Gastrocnemius medialis (tissue), 4 donors: ENCODE measurements at regions not wholly inside any gene's neighbourhood (a gene's known extent, or its start where the extent isn't known, plus 50 kb on each side); places are given as distances from the start of the nearest gene placed in this dataset.

Source experiments
- ATAC-seq, 2 donors: fragments of 150-250 bp; one replicate each; pipeline ENCODE4 v1.9.1; 2016
- DNase-seq, 2 donors: peaks; one replicate each; pipeline ENCODE4 v3.0.0-alpha.2; 2019
- H3K27ac ChIP-seq, 4 donors: fragments of 200-600 bp; sonication (generic); 1 replicate in 1 of 4; 2 replicates in 3 of 4; pipeline ENCODE4 v1.5.1; 2016 to 2018; ENCODE audit warnings: mild to moderate bottlenecking in 2 of 4, moderate library complexity in 1 of 4
- H3K27me3 ChIP-seq, 3 donors: fragments of 200-600 bp; sonication (generic) in 2 of 3; 1 replicate in 1 of 3; 2 replicates in 2 of 3; pipeline versions ENCODE4 v1.5.1 to v1.6.0; 2016 to 2019; ENCODE audit warnings: mild to moderate bottlenecking in 1 of 3, moderate library complexity in 1 of 3
- H3K36me3 ChIP-seq, 2 donors: fragments of 200-600 bp; sonication (generic) in 1 of 2; one replicate each; pipeline ENCODE4 v1.5.1; 2017 to 2018
- H3K4me1 ChIP-seq, 2 donors: fragments of 200-600 bp; sonication (generic) in 1 of 2; one replicate each; pipeline ENCODE4 v1.5.1; 2016 to 2017; ENCODE audit warnings: mild to moderate bottlenecking in 2 of 2
- H3K4me3 ChIP-seq, 4 donors: fragments of 200-600 bp; sonication (generic) in 3 of 4; 1 replicate in 1 of 4; 2 replicates in 3 of 4; pipeline ENCODE4 v1.5.1; 2016 to 2019; ENCODE audit warnings: mild to moderate bottlenecking in 2 of 4
- H3K9me3 ChIP-seq, 3 donors: fragments of 200-600 bp; sonication (generic) in 2 of 3; 1 replicate in 1 of 3; 2 replicates in 2 of 3; pipeline ENCODE4 v1.5.1; 2016 to 2019
- POLR2A ChIP-seq, 2 donors: fragments of 450-650 bp; IDR thresholded peaks; one replicate each; pipeline ENCODE4 v1.6.1; 2017; ENCODE audit warnings: antibody characterized with exemption in 2 of 2, mild to moderate bottlenecking in 2 of 2, moderate library complexity in 2 of 2
- in situ Hi-C, 4 donors: fragments of 200-750 bp; cut with MboI; loops; one replicate each; pipeline versions ENCODE4 v1.15.0 to v1.8.0; 2017; ENCODE audit warnings: low sequenced_read_pairs in 4 of 4
- intact Hi-C: fragments of 100-400 bp; cut with DNase I; formaldehyde crosslinking; loops from one replicate; pipeline ENCODE4 v1.15.1; 2023; ENCODE audit warnings: low total_unique reads
- TF ChIP-seq, protein P1 (sequence below), 5 experiments: fragments of 450-650 bp in 3 of 5; fragments of 200-600 bp in 2 of 5; sonication (generic) in 2 of 5; IDR thresholded peaks in 4 of 5; conservative IDR thresholded peaks in 1 of 5; 1 replicate in 4 of 5; 2 replicates in 1 of 5; pipeline ENCODE4 v1.5.1; 2016 to 2019; ENCODE audit warnings: antibody characterized with exemption in 5 of 5, mild to moderate bottlenecking in 3 of 5, moderate library complexity in 3 of 5

GRCh38 chr5:173762045-173762444, 126.1 kb upstream of the CPEB4 start:
- Histone ChIP-seq H3K27me3 (no peaks in the 10 kb centered on the region), H3K4me3 (no peak overlapping the region), H3K27ac (peak overlapping the region in 3 of 4 donors; percentile 80 to 95 (median 82)), H3K36me3 (no peaks in the 10 kb centered on the region), H3K4me1 (peaks cover 65 to 68% of the 10 kb centered on the region in 2 donors), H3K9me3 (no peaks in the 10 kb centered on the region)
- ATAC-seq (no peak), DNase-seq (no peak)
- in situ Hi-C loops (loop anchor here in 3 of 4 donors (10.0 to 25.0 kb wide), 3 partner anchors 200 to 300 kb away; no protein-coding TSS in a partner anchor), intact Hi-C loops (loop anchor here (5.0 to 10.0 kb wide), 2 partner anchors 305 to 897 kb away; no protein-coding TSS in a partner anchor)
- TF ChIP-seq POLR2A (IDR thresholded peaks at IDR 0.05) = no peak
- TF ChIP-seq, protein P1, sequence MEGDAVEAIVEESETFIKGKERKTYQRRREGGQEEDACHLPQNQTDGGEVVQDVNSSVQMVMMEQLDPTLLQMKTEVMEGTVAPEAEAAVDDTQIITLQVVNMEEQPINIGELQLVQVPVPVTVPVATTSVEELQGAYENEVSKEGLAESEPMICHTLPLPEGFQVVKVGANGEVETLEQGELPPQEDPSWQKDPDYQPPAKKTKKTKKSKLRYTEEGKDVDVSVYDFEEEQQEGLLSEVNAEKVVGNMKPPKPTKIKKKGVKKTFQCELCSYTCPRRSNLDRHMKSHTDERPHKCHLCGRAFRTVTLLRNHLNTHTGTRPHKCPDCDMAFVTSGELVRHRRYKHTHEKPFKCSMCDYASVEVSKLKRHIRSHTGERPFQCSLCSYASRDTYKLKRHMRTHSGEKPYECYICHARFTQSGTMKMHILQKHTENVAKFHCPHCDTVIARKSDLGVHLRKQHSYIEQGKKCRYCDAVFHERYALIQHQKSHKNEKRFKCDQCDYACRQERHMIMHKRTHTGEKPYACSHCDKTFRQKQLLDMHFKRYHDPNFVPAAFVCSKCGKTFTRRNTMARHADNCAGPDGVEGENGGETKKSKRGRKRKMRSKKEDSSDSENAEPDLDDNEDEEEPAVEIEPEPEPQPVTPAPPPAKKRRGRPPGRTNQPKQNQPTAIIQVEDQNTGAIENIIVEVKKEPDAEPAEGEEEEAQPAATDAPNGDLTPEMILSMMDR (IDR thresholded peaks at IDR 0.05 in 4 of 5, conservative IDR thresholded peaks at IDR 0.05 in 1 of 5) = no peak

DNA sequence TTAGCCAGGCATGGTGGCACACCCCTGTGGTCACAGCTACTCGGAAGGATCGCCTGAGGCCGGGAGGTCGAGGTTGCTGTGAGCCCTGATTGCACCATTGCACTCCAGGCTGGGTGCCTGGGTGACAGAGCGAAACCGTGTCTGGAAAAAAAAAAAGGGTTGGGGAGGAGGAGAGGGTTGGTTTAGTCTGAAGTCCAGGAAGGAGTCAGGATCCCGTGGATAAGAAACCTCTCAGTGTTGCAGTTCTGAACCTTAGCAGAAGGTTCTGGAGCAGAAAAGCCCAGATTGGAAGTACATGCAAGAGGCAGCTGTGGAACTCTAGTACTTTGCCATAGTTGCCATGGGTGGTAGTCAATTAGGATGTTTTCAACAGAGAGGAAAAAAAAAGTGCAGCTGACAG, 125.2 kb upstream of the CPEB4 start:
- H3K36me3 ChIP-seq = no peaks in the 10 kb centered on the region
- no peaks in the 10 kb centered on the region for H3K9me3 ChIP-seq
- in situ Hi-C loops = loop anchor here in 3 of 4 donors (10.0 to 25.0 kb wide), 3 partner anchors 199 to 301 kb away; no protein-coding TSS in a partner anchor
- ATAC-seq (no peak), DNase-seq (no peak)
- TF ChIP-seq, protein P1 (IDR thresholded peaks at IDR 0.05 in 4 of 5, conservative IDR thresholded peaks at IDR 0.05 in 1 of 5) = no peak
- TF ChIP-seq POLR2A (IDR thresholded peaks at IDR 0.05) = no peak
- H3K27me3 ChIP-seq = no peaks in the 10 kb centered on the region
- H3K4me3 ChIP-seq = no peak overlapping the region
- peaks cover 66 to 67% of the 10 kb centered on the region in 2 donors for H3K4me1 ChIP-seq
- intact Hi-C loops = loop anchor here (5.0 to 10.0 kb wide), 2 partner anchors 306 to 898 kb away; no protein-coding TSS in a partner anchor
- peak overlapping the region; percentile 23 to 95 (median 94) for H3K27ac ChIP-seq

DNA sequence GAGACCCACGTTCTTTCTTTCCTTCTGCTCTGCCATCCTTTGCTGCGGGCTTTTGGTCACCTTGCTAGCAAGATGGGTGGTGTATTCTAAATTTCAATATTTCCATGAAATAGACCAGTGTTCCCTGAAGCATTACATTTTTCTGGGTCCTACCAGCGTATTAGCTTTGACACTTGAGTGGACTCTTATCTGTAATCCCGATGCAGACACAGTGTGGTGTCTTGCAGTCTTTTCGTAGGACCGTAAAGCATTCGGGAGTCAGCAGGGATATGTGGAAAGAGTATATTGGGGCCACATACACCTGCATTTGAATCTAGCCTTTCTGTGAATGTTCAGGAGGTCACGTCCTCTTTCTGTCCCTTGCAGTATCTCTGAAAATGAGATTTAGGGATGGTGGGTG, 124.7 kb upstream of the CPEB4 start:
- intact Hi-C loops (loop anchor here (5.0 to 10.0 kb wide), 2 partner anchors 306 to 899 kb away; no protein-coding TSS in a partner anchor), in situ Hi-C loops (loop anchor here in 3 of 4 donors (10.0 to 25.0 kb wide), 3 partner anchors 199 to 301 kb away; no protein-coding TSS in a partner anchor)
- peak overlapping the region; percentile 90 to 95 (median 94) for H3K27ac ChIP-seq
- H3K9me3 ChIP-seq = no peaks in the 10 kb centered on the region
- no peaks in the 10 kb centered on the region for H3K36me3 ChIP-seq
- DNase-seq (no peak), ATAC-seq (no peak)
- peaks cover 64 to 67% of the 10 kb centered on the region in 2 donors for H3K4me1 ChIP-seq
- no peaks in the 10 kb centered on the region for H3K27me3 ChIP-seq
- no peak overlapping the region for H3K4me3 ChIP-seq
- TF ChIP-seq, protein P1 (IDR thresholded peaks at IDR 0.05 in 4 of 5, conservative IDR thresholded peaks at IDR 0.05 in 1 of 5) = no peak
- TF ChIP-seq POLR2A (IDR thresholded peaks at IDR 0.05) = no peak

- in situ Hi-C loops (loop anchor here in 3 of 4 donors (5.0 to 25.0 kb wide), 4 partner anchors 123 to 302 kb away; partner anchors contain the start of gene CPEB4 (in 1 of the 3)), intact Hi-C loops (loop anchor here (1.0 to 10.0 kb wide), 5 partner anchors 57 to 900 kb away; partner anchors contain the start of gene BOD1)
- Histone ChIP-seq H3K27me3 (no peaks in the 10 kb centered on the region), H3K27ac (peak overlapping the region; percentile 90 to 95 (median 94)), H3K4me3 (no peak overlapping the region), H3K9me3 (no peaks in the 10 kb centered on the region), H3K36me3 (no peaks in the 10 kb centered on the region), H3K4me1 (peaks cover 57 to 63% of the 10 kb centered on the region in 2 donors)
- peak; percentile 8 to 57 for TF ChIP-seq POLR2A (IDR thresholded peaks at IDR 0.05)
- TF ChIP-seq, protein P1 (IDR thresholded peaks at IDR 0.05 in 4 of 5, conservative IDR thresholded peaks at IDR 0.05 in 1 of 5) = no peak
- DNase-seq (peak; percentile 91 to 96), ATAC-seq (peak; percentile 59 to 65)
Measured at GRCh38 chr5:173764332-173765028, 123.7 kb upstream of the CPEB4 start.
